ENCODE measurements at regions not wholly inside any gene's neighbourhood (a gene's known extent, or its start where the extent isn't known, plus 50 kb on each side); places are given as distances from the start of the nearest gene placed in this dataset.
"Not testable (repeated sequence)": the region's sequence is repeated elsewhere in the genome, so short reads cannot be mapped to it uniquely, and the experiment has no call there.

GRCh38 chr4:158395889-158396288 is 125.8 kb upstream of the RXFP1 start:
- FAIRE-seq (no peak), DNase-seq (ENCODE audit: insufficient read length, low spot score) (no peak)

- no peak for FAIRE-seq
These were observed 123.9 kb upstream of the RXFP1 start for GRCh38 chr4:158397781-158398180.

GRCh38 chr4:158407961-158408360 is 113.7 kb upstream of the RXFP1 start:
- DNase-seq (ENCODE audit: insufficient read length, low spot score); FAIRE-seq: not testable (repeated sequence)

More at GRCh38 chr4:158397781-158398180, 123.9 kb upstream of the RXFP1 start:
- DNase-seq (ENCODE audit: insufficient read length, low spot score): no peak

- DNase-seq (ENCODE audit: insufficient read length, low spot score): peak; percentile 18
- FAIRE-seq: no peak
These were observed 111.4 kb upstream of the RXFP1 start for GRCh38 chr4:158410272-158410671.

- FAIRE-seq: peak; percentile 46
- DNase-seq (ENCODE audit: insufficient read length, low spot score): no peak
These were observed 110.4 kb upstream of the RXFP1 start for GRCh38 chr4:158411269-158411668.

- not testable (repeated sequence) for DNase-seq (ENCODE audit: insufficient read length, low spot score); FAIRE-seq
These were observed 103.0 kb upstream of the RXFP1 start for GRCh38 chr4:158418679-158419078.

GRCh38 chr4:158420782-158421181 is 100.9 kb upstream of the RXFP1 start:
- FAIRE-seq (no peak), DNase-seq (ENCODE audit: insufficient read length, low spot score) (no peak)

- DNase-seq (ENCODE audit: insufficient read length, low spot score) (no peak), FAIRE-seq (no peak)
These were observed 99.1 kb upstream of the RXFP1 start for GRCh38 chr4:158422546-158422945.

- DNase-seq (ENCODE audit: insufficient read length, low spot score): no peak
- no peak for FAIRE-seq
These were observed 93.4 kb upstream of the RXFP1 start for GRCh38 chr4:158428242-158428641.

GRCh38 chr4:158442736-158443135 is 78.9 kb upstream of the RXFP1 start:
- no peak for FAIRE-seq

GRCh38 chr4:158443731-158444130 is 78.0 kb upstream of the RXFP1 start:
- no peak for DNase-seq (ENCODE audit: insufficient read length, low spot score)
- FAIRE-seq: no peak

More at GRCh38 chr4:158442736-158443135, 78.9 kb upstream of the RXFP1 start:
- no peak for DNase-seq (ENCODE audit: insufficient read length, low spot score)

GRCh38 chr4:158444621-158445020 is 77.1 kb upstream of the RXFP1 start:
- DNase-seq (ENCODE audit: insufficient read length, low spot score) (no peak), FAIRE-seq (no peak)

GRCh38 chr4:158446106-158446505 is 75.6 kb upstream of the RXFP1 start:
- DNase-seq (ENCODE audit: insufficient read length, low spot score) (no peak), FAIRE-seq (no peak)

GRCh38 chr4:158450741-158451140 is 70.9 kb upstream of the RXFP1 start:
- FAIRE-seq (no peak), DNase-seq (ENCODE audit: insufficient read length, low spot score) (no peak)

- not testable (repeated sequence) for FAIRE-seq; DNase-seq (ENCODE audit: insufficient read length, low spot score)
These were observed 69.6 kb upstream of the RXFP1 start for GRCh38 chr4:158452116-158452515.

- DNase-seq (ENCODE audit: insufficient read length, low spot score): no peak
- no peak for FAIRE-seq
These were observed 63.3 kb upstream of the RXFP1 start for GRCh38 chr4:158458271-158458895.

- DNase-seq (ENCODE audit: insufficient read length, low spot score) (no peak), FAIRE-seq (no peak)
These were observed 62.4 kb upstream of the RXFP1 start for GRCh38 chr4:158459085-158459820.

GRCh38 chr4:158461336-158461735 is 60.3 kb upstream of the RXFP1 start:
- DNase-seq (ENCODE audit: insufficient read length, low spot score) (no peak), FAIRE-seq (no peak)

GRCh38 chr4:158462611-158463010 is 59.1 kb upstream of the RXFP1 start:
- DNase-seq (ENCODE audit: insufficient read length, low spot score) (no peak), FAIRE-seq (no peak)

Measured in HTR-8/SVneo (cell line).